HL-60 (cell line): ENCODE measurements at regions not wholly inside any gene's neighbourhood (a gene's known extent, or its start where the extent isn't known, plus 50 kb on each side); places are given as distances from the start of the nearest gene placed in this dataset.

ENCODE experiments used
- POLR2AphosphoS5 ChIP-seq: IDR thresholded peaks from 2 replicates; pipeline ENCODE4 v1.6.1; 2012; ENCODE audit warnings: low read depth
- TF ChIP-seq, protein P1 (sequence below): IDR thresholded peaks from one replicate; pipeline ENCODE4 v1.5.1; 2011; ENCODE audit warnings: low read length, control low read depth, inconsistent platforms; ENCODE audit not compliant: insufficient read depth

DNA sequence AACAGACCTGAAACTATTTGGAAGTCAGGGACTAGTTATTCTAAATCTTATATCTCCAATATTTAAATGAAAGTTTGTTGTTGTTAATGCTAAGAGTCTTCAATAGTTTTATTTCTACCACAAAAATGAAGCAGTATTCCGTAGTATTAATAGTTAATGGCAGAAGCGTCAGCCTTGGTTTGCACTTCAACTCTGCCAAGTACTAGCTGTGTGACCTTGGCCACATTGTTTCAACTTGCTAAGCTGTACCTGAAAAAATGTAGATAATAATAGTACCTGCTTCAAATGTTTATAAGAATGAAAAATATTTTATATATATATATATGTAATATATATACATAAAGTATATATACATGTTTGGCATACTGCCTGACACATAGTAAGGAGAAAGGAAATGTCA is 354.6 kb upstream of the SATB1 start:
- TF ChIP-seq, protein P1, sequence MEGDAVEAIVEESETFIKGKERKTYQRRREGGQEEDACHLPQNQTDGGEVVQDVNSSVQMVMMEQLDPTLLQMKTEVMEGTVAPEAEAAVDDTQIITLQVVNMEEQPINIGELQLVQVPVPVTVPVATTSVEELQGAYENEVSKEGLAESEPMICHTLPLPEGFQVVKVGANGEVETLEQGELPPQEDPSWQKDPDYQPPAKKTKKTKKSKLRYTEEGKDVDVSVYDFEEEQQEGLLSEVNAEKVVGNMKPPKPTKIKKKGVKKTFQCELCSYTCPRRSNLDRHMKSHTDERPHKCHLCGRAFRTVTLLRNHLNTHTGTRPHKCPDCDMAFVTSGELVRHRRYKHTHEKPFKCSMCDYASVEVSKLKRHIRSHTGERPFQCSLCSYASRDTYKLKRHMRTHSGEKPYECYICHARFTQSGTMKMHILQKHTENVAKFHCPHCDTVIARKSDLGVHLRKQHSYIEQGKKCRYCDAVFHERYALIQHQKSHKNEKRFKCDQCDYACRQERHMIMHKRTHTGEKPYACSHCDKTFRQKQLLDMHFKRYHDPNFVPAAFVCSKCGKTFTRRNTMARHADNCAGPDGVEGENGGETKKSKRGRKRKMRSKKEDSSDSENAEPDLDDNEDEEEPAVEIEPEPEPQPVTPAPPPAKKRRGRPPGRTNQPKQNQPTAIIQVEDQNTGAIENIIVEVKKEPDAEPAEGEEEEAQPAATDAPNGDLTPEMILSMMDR: no peak
- TF ChIP-seq POLR2AphosphoS5: no peak
